GM12872 (cell line): ENCODE measurements at regions not wholly inside any gene's neighbourhood (a gene's known extent, or its start where the extent isn't known, plus 50 kb on each side); places are given as distances from the start of the nearest gene placed in this dataset.

Source experiments
- TF ChIP-seq, protein P1 (sequence below): IDR thresholded peaks from 3 replicates; pipeline ENCODE4 v1.5.1; 2011; ENCODE audit warnings: low read depth, mild to moderate bottlenecking, low read length, moderate library complexity; ENCODE audit not compliant: insufficient read depth

GRCh38 chr5:118778941-118779340 is 209.4 kb downstream of the DTWD2 start:
- TF ChIP-seq, protein P1, sequence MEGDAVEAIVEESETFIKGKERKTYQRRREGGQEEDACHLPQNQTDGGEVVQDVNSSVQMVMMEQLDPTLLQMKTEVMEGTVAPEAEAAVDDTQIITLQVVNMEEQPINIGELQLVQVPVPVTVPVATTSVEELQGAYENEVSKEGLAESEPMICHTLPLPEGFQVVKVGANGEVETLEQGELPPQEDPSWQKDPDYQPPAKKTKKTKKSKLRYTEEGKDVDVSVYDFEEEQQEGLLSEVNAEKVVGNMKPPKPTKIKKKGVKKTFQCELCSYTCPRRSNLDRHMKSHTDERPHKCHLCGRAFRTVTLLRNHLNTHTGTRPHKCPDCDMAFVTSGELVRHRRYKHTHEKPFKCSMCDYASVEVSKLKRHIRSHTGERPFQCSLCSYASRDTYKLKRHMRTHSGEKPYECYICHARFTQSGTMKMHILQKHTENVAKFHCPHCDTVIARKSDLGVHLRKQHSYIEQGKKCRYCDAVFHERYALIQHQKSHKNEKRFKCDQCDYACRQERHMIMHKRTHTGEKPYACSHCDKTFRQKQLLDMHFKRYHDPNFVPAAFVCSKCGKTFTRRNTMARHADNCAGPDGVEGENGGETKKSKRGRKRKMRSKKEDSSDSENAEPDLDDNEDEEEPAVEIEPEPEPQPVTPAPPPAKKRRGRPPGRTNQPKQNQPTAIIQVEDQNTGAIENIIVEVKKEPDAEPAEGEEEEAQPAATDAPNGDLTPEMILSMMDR = no peak

GRCh38 chr5:118777189-118777736 is 211.1 kb downstream of the DTWD2 start:
- TF ChIP-seq, protein P1 = no peak

DNA sequence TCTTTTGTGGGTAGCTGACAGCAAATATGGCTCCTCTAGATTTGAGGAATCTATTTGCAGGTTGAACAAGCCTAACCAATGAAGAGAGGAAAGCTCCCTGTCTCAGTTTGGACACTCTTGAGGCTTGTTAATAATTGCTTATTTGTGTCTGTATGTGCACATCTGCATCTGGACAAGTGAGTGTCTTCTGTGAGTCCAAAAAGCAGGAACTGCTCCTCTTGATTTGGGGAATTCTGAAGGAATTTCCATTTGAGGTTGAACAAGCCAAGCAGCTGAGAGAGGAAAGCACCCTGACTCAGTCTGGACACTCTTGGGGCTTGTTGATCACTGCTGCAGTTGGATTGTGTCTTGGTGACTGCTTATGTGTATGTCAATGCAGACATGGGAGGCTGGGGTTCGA is 211.6 kb downstream of the DTWD2 start:
- TF ChIP-seq, protein P1 = no peak

- TF ChIP-seq, protein P1 = no peak
Measured at GRCh38 chr5:118775790-118776499, 212.4 kb downstream of the DTWD2 start.

GRCh38 chr5:118768607-118769175 is 219.7 kb downstream of the DTWD2 start:
- TF ChIP-seq, protein P1 = no peak

DNA sequence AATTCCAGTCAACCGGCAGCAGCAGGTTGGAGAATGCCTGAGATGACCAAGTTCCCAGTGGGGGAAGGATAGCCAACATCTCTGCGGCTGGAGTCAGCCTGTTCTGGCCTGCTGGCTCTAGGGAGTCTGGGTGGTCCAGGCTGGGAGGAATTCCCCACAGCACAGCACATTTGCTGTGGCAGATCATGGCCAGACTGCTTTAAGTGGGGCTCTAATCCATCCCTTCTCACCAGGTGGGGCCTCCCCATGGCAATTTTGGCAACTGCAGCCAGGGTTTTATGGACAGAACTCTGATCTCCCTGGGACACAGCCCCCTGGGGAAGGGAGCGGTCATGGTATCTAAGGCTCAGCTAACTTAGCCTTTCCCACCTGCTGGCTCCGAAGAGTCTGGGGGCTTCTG is 226.1 kb downstream of the DTWD2 start:
- TF ChIP-seq, protein P1 = no peak

- TF ChIP-seq, protein P1 = no peak
Measured at GRCh38 chr5:118761814-118762213, 226.5 kb downstream of the DTWD2 start.
